GM12865 (cell line): ENCODE measurements at regions not wholly inside any gene's neighbourhood (a gene's known extent, or its start where the extent isn't known, plus 50 kb on each side); places are given as distances from the start of the nearest gene placed in this dataset.
"Not testable (repeated sequence)": the region's sequence is repeated elsewhere in the genome, so short reads cannot be mapped to it uniquely, and the experiment has no call there.

Experiments used
- DNase-seq: peaks from one replicate; pipeline ENCODE4 v3.0.0; 2010; ENCODE audit warnings: low read depth
- H3K4me3 ChIP-seq: 2 replicates; pipeline ENCODE4 v1.5.1; 2011; ENCODE audit warnings: mild to moderate bottlenecking, low read depth, low read length, control low read depth
- CTCF ChIP-seq: IDR thresholded peaks from 2 replicates; pipeline ENCODE4 v1.5.1; 2011; ENCODE audit warnings: low read length, control low read depth, low read depth, inconsistent platforms; ENCODE audit not compliant: insufficient read depth; ENCODE audit errors: missing control alignments

GRCh38 chr3:79954756-79955155 is 187.0 kb upstream of the ROBO1 start:
- DNase-seq = no peak
- H3K4me3 ChIP-seq = no peak overlapping the region
- no peak for TF ChIP-seq CTCF

- TF ChIP-seq CTCF = no peak
- DNase-seq = no peak
- H3K4me3 ChIP-seq = no peak overlapping the region
These were observed 185.8 kb upstream of the ROBO1 start for GRCh38 chr3:79953591-79954101.

GRCh38 chr3:79951426-79951825 is 183.6 kb upstream of the ROBO1 start:
- not testable (repeated sequence) for H3K4me3 ChIP-seq, DNase-seq

GRCh38 chr3:79947957-79948356 is 180.2 kb upstream of the ROBO1 start:
- H3K4me3 ChIP-seq = no peak overlapping the region
- no peak for DNase-seq
- TF ChIP-seq CTCF = no peak

GRCh38 chr3:79947469-79947868 is 179.7 kb upstream of the ROBO1 start:
- no peak overlapping the region for H3K4me3 ChIP-seq
- TF ChIP-seq CTCF = no peak
- DNase-seq = no peak

- H3K4me3 ChIP-seq = no peak overlapping the region
- no peak for DNase-seq
- TF ChIP-seq CTCF = no peak
These were observed 169.8 kb upstream of the ROBO1 start for GRCh38 chr3:79937567-79937966.

- no peak for DNase-seq
- no peak for TF ChIP-seq CTCF
- no peak overlapping the region for H3K4me3 ChIP-seq
These were observed 162.4 kb upstream of the ROBO1 start for GRCh38 chr3:79930196-79930595.
